Myocyte (in vitro differentiated cells): ENCODE measurements at regions not wholly inside any gene's neighbourhood (a gene's known extent, or its start where the extent isn't known, plus 50 kb on each side); places are given as distances from the start of the nearest gene placed in this dataset.
A peak's percentile ranks its signal among the peaks of the same experiment; 100 is the strongest.

ENCODE experiments used
- DNase-seq: peaks from one replicate; pipeline ENCODE4 v3.0.0-alpha.2; 2012; ENCODE audit warnings: low read depth

DNA sequence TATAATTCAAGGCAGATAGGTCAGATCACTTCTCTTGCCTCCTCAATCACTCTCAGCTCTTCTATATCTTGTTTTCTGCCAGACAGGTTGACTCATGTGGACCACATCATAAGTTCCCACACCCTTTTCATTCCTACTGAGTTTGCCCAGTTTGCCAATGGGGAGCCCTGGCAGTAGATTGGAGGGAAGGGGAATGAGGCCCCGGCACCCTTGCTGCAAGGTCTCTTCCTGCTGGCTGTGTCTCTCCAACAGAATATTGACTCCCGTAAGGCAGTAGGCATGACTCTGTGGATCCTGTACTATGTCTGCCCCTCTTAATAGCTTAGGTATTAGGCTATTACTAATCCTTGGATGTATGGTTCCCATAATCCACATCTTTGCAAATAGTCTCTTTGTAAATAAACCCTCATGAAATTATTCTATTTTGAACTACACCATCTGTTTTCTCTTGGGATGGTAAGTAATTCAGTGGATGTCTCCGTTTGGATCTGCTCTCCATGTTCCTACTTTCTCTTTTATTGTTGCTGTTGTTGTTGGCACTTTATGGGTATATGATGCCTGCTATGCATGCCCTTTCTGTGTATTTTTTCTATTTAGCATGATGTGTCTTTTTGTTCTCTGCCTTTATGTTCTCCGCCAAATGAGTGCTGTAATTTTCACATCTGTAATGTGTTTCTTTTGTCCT is 65.5 kb upstream of the DCBLD2 start:
- DNase-seq, result peak; percentile 24

DNA sequence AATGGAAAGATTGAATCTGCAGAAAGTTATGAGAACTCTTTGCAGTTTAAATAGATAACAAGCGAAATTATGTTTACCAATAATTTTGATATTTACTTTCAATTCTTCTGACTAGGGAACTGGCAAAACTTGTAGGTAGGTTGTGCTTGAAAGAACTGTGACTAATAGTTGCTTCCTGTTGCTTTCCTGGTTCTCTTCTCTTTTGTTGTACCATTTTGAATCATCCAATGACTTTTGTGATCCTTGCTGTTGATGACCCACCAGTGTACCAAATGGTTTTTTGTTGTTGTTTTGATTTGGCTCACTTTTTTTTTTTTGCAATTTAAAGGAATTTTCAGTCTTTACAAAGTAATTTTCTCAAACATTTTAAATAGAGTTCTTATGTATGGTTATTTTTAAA is 64.9 kb upstream of the DCBLD2 start:
- DNase-seq, result no peak

DNA sequence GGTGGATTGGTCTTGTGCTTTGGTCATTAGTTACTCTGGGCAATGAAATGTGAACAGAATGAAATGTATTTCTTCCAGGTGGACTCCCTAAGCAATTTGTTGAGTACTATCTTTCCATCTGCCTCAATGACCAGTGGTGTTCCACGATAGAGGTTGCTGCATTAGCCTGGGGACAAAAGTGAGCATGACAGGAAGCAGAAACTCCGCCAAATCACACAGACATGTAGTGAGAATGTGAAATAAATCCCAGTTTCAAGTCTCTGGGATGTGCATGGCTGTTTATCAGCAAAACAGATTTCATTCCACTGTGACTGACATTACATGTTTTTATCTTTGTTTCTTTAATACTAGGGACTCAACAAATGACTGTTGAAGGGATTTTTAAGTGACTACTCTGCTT is 63.3 kb upstream of the DCBLD2 start:
- no peak for DNase-seq

DNA sequence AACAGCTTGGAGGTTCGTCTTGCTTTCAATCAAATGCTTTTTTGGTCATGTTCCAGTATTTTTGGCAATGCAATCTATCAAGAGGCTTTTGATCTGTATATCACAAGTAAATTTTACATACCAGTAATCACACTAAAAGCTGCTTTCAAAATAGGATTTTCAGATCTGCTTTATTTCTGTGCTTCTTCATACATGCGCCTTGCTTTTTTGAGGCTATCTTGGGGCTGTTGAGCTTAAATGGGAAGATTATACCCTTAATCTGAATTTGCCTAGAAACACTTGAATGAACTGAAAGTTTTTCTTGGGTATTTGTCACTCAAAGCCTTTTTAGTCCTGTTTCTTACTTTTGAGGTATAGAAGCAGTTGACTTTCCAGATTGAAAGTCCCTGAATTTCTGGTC is 62.1 kb upstream of the DCBLD2 start:
- DNase-seq, result no peak

GRCh38 chr3:98962951-98963350 is 61.5 kb upstream of the DCBLD2 start:
- no peak for DNase-seq

DNA sequence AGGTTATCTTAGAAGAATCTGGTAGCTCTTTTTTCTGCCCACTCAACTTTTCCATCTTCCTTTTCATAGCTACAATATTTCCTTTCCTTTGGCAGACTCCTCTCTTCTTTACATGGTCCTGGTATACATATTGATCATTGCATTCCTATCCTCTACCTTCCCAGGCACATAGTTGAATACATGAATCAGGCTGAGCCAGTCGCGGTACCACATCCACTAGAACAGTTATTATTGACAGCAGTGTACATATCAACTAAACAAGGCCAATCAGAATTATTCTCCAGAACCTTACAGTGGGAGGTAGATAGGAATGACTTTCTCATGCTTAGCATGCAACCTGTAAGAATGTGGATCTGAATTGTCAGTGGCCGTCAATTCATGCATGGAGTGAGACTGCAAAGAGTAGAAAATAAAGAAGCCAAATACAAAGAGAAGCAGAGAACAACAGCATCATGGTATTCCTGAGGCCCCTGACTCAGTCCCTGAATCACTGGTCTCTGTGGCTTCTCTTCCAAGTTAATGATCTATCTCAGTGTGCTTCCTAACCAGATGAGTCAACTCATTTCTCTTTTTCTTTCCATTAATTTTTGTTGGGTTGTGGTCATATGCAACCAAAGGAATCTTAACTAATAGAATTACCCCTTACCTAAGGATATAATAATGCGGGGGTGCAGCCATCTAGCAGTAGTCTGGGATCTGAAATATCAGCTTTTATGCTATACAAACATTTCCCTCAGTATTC is 60.9 kb upstream of the DCBLD2 start:
- peak; percentile 33 for DNase-seq

DNA sequence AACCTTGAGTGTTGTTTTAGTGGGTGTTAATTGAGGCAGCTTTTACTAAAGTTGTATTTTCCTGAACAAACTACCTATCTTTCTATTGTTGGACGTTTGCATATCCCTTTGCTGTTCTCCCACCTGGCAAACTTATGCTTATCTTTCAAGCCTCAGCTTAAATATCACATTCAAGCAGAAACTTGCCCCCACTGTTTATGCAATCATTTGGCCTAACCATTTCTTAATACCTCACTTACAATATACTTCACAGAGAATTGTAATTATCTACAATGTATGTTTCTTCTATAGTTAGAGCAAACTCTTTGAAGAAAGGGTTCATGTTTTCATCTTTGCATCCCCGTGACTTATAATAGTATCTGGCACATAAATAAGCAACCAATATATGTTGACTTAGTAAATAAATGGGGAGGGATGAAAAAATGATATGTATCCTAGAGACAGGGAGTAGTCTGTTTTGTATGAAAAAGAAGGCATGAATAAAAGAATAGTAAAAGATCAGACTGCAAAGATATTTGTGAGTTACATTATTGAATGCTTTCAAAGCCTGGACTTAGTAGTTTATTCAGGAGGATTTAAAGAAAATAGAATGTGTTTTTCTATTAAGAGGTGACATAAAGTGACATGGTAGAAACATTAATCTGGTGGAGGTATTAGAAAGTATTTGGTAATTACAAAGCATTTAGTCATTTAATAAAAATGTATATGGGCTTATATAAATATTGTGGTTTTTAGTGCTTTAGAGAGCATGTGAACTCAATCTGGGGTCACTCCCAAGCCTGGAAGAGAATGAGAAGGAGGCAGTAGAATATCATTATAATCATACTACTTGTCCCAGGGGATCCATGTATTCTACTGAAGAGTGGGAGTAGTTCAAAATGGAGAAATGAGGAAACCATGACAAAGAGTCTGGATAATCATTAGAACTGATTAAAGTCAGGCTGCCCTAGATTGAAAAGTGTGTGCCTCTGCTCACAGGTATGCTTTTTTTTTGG is 60.0 kb upstream of the DCBLD2 start:
- no peak for DNase-seq

DNA sequence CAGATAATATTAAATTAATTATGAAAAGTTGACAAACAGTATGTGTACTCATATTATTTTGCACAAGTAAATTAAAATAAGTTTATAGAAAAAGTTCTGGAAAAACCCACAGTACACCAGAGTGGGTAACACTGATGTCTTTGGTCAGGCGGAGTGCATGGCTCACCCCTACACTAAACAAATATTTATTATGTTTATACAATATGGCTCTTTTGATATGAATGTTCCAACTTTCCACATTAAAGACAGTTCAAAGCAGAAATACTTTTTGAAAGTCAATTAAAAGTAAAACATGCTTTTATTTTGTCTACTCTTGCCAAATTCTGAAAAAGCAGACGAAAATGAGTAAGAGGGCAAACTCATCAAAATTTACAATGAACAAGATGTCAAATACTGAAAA is 56.2 kb upstream of the DCBLD2 start:
- DNase-seq, result no peak

DNA sequence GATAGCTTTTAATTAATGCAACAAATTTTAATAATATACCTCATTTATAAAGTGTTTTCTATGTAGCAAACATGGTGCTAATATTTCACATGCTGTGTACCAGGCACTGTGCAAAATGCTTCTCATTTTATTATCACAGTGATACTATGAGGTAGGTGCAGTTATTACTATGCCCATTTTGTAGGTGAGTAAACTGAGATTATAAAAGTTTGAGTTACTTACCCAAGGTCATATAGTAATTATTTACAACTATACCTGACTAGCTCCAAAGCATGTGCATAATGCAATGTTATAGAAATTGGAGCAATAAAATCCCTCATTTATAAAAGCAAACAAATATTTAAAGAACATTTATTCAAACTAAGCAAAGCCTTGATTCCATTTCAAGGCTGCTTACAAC is 54.5 kb upstream of the DCBLD2 start:
- no peak for DNase-seq

DNA sequence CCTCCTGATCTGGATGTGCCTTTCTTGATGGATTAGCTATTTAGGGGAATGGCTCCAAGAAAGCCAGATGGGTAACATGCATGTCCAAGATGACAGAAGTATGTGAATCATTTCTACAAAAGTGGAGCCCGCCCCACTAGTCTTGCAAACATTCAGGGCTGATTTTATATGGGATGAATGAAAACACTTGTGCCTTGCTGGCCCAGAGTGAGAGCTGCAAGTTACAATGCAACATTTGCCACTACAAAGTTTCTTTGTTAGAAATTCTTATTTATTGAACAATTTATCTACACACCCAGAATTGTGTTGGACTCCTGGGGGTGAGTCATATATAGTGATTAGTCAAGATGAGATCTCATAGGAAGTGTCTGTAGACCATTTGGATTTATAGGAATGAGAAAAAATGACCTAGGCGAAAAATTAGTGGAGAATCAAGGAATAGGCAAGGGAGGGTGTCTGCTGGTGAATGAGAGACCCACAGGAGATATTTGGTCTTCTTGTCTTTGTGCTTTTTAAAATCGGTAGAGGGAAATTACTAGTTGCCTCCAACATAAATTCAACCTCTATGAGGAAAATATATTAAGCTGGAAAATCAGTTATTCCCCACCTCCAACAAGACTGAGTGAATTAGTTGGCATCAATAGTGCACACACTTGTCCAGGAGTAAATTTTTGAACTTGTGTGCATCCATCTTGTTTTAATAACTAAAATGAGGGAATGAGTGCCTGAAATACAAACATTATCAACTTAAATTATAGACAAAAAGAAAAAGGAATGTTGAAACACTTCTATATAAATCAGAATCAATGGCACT is 53.5 kb upstream of the DCBLD2 start:
- no peak for DNase-seq

DNA sequence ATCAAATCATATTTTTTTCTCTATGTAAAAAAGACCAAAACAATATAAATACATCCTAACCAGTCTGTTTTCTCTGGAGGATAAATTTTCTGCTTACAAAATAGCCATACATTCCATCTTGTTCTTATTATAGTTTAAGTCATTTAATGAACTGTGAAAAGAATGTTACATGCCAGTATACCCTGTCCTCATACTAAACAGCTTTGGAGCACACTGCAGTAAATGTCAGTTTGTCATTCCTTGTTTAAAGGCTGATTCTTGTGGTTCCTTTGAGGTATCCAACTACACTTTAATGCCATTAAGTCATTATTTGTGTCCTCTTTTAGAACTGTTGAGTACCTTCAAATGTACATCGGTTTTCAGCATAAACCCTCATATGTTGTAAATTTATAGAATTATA is 52.7 kb upstream of the DCBLD2 start:
- no peak for DNase-seq

DNA sequence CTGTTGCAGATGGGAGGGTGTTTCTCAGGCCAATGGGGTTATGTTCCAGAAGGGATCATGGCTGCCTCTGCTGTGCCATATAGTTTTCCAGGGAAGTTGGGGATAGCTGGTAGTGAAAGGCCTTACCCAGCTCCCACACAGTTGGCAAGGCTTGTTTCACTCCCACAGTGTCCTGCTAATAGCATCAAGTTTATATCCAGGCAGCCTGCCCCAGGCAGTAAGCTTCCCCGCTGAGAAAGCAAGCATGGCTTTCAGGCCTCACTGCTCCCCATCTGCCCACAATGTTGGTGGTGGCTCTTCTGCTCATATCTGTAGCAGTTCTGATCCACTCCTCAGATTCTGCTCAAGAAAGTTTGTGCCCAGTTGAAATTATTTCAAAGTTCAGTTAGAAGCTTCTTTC is 50.9 kb upstream of the DCBLD2 start:
- DNase-seq, result no peak
